ENCODE measurements at regions not wholly inside any gene's neighbourhood (a gene's known extent, or its start where the extent isn't known, plus 50 kb on each side); places are given as distances from the start of the nearest gene placed in this dataset.

GRCh38 chr7:110144599-110144998 is 946.3 kb upstream of the LRRN3 start:
- no peaks in the 10 kb centered on the region for H3K36me3 Mint-ChIP-seq (ENCODE audit: low read depth)
- no peak for TF ChIP-seq CTCF (IDR thresholded peaks at IDR 0.05)
- POLR2A ChIA-PET = no interaction called here
- no peak for DNase-seq
- no peak for ATAC-seq
- H3K9me3 Mint-ChIP-seq = no peaks in the 10 kb centered on the region
- H3K27ac Mint-ChIP-seq = no peak overlapping the region
- intact Hi-C loops (cut with micrococcal nuclease) = no loop called here
- no peaks in the 10 kb centered on the region for H3K4me1 Mint-ChIP-seq (ENCODE audit: low read depth)
- H3K27me3 Mint-ChIP-seq = peaks cover 3% of the 10 kb centered on the region
- CTCF ChIA-PET = no interaction called here
- H3K4me3 Mint-ChIP-seq = no peak overlapping the region

GRCh38 chr7:110148054-110148453 is 942.9 kb upstream of the LRRN3 start:
- H3K36me3 Mint-ChIP-seq (ENCODE audit: low read depth) = no peaks in the 10 kb centered on the region
- no peak for DNase-seq
- no peak for TF ChIP-seq CTCF (IDR thresholded peaks at IDR 0.05)
- H3K4me1 Mint-ChIP-seq (ENCODE audit: low read depth) = no peaks in the 10 kb centered on the region
- H3K4me3 Mint-ChIP-seq = no peak overlapping the region
- intact Hi-C loops (cut with micrococcal nuclease) = no loop called here
- H3K9me3 Mint-ChIP-seq = peaks cover 2% of the 10 kb centered on the region
- H3K27me3 Mint-ChIP-seq = peaks cover 1% of the 10 kb centered on the region
- CTCF ChIA-PET = interaction anchor here (0.6 kb wide), 1 partner anchor 952 kb away, joined by 3 read pairs; no protein-coding TSS in a partner anchor
- no peak for ATAC-seq
- POLR2A ChIA-PET = no interaction called here
- no peak overlapping the region for H3K27ac Mint-ChIP-seq

GRCh38 chr7:110153222-110153621 is 937.7 kb upstream of the LRRN3 start:
- Mint-ChIP-seq H3K27me3 (no peaks in the 10 kb centered on the region), H3K27ac (no peak overlapping the region), H3K4me3 (no peak overlapping the region), H3K36me3 (ENCODE audit: low read depth) (no peaks in the 10 kb centered on the region), H3K4me1 (ENCODE audit: low read depth) (no peaks in the 10 kb centered on the region), H3K9me3 (peaks cover 2% of the 10 kb centered on the region)
- POLR2A ChIA-PET = no interaction called here
- CTCF ChIA-PET = no interaction called here
- intact Hi-C loops (cut with micrococcal nuclease) = no loop called here
- no peak for DNase-seq
- no peak for ATAC-seq
- no peak for TF ChIP-seq CTCF (IDR thresholded peaks at IDR 0.05)

GRCh38 chr7:110156511-110156910 is 934.4 kb upstream of the LRRN3 start:
- no peak for DNase-seq
- Mint-ChIP-seq H3K36me3 (ENCODE audit: low read depth) (no peaks in the 10 kb centered on the region), H3K27ac (no peak overlapping the region), H3K4me1 (ENCODE audit: low read depth) (no peaks in the 10 kb centered on the region), H3K4me3 (no peak overlapping the region), H3K9me3 (no peaks in the 10 kb centered on the region), H3K27me3 (no peaks in the 10 kb centered on the region)
- TF ChIP-seq CTCF (IDR thresholded peaks at IDR 0.05) = no peak
- ChIA-PET POLR2A (no interaction called here), CTCF (no interaction called here)
- intact Hi-C loops (cut with micrococcal nuclease) = no loop called here
- ATAC-seq = no peak

- TF ChIP-seq CTCF (IDR thresholded peaks at IDR 0.05) = no peak
- DNase-seq (no peak), ATAC-seq (no peak)
- POLR2A ChIA-PET = no interaction called here
- Mint-ChIP-seq H3K27ac (no peak overlapping the region), H3K4me1 (ENCODE audit: low read depth) (no peaks in the 10 kb centered on the region), H3K9me3 (no peaks in the 10 kb centered on the region), H3K4me3 (no peak overlapping the region), H3K27me3 (no peaks in the 10 kb centered on the region), H3K36me3 (ENCODE audit: low read depth) (no peaks in the 10 kb centered on the region)
- intact Hi-C loops (cut with micrococcal nuclease) = no loop called here
- CTCF ChIA-PET = no interaction called here
These were observed 933.1 kb upstream of the LRRN3 start for GRCh38 chr7:110157631-110158362.

All from activated CD8-positive, alpha-beta T cell treated with anti-CD3 and anti-CD28 coated beads for 36 hours (primary cell).